ENCODE measurements at regions not wholly inside any gene's neighbourhood (a gene's known extent, or its start where the extent isn't known, plus 50 kb on each side); places are given as distances from the start of the nearest gene placed in this dataset.

- Histone ChIP-seq H3K9me3 (peaks cover 0 to 11% (median 0%) of the 10 kb centered on the region in 3 donors), H3K27ac (no peak overlapping the region), H3K4me3 (no peak overlapping the region), H3K4me1 (peaks cover 0 to 16% (median 0%) of the 10 kb centered on the region in 3 donors), H3K36me3 (no peaks in the 10 kb centered on the region), H3K27me3 (no peaks in the 10 kb centered on the region)
- no peak for ATAC-seq
- no CpG with 5 or more reads among the region's 16 CpGs for WGBS, 2 donors (ENCODE audit: low coverage in 1 of 2)
- TF ChIP-seq EP300 (IDR thresholded peaks at IDR 0.05) (no peak), CTCF (IDR thresholded peaks at IDR 0.05) (peak; percentile 58 to 92 (median 71))
Measured at GRCh38 chr7:67377939-67378862, 381.6 kb downstream of the TYW1 start.

DNA sequence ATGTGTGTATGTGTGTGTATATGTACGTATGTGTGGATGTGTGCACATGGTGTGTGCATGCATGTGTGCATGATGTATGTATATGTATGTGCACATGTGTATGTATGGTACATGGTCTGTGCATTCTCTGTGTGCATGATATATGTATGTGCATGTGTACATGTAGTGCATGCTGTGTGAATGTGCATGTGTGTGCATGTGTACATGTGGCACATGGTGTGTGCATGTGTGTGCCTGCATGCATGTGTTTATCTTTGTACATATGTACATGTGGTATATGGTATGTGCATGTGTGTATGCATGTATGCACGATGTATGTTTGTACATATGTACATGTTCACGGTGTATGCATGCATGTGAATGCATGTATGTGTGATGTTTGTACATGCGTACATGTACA is 383.7 kb downstream of the TYW1 start:
- WGBS, 2 donors (ENCODE audit: low coverage in 1 of 2), result 85 to 89% methylated on average over 4 of the region's 4 CpGs
- TF ChIP-seq POLR2AphosphoS5 (IDR thresholded peaks at IDR 0.05) (no peak), CTCF (IDR thresholded peaks at IDR 0.05) (no peak), EP300 (IDR thresholded peaks at IDR 0.05) (no peak), POLR2A (IDR thresholded peaks at IDR 0.05) (no peak)
- Histone ChIP-seq H3K9me3 (peaks cover 0 to 4% (median 0%) of the 10 kb centered on the region in 3 donors), H3K4me1 (peaks cover 0 to 16% (median 0%) of the 10 kb centered on the region in 3 donors), H3K27me3 (no peaks in the 10 kb centered on the region), H3K4me3 (no peak overlapping the region), H3K27ac (no peak overlapping the region), H3K36me3 (no peaks in the 10 kb centered on the region)
- no peak for ATAC-seq

- Histone ChIP-seq H3K4me3 (no peak overlapping the region), H3K27me3 (no peaks in the 10 kb centered on the region), H3K36me3 (no peaks in the 10 kb centered on the region), H3K9me3 (no peaks in the 10 kb centered on the region), H3K4me1 (peaks cover 0 to 16% (median 0%) of the 10 kb centered on the region in 3 donors), H3K27ac (no peak overlapping the region)
- no peak for ATAC-seq
- TF ChIP-seq POLR2A (IDR thresholded peaks at IDR 0.05) (no peak), CTCF (IDR thresholded peaks at IDR 0.05) (no peak), EP300 (IDR thresholded peaks at IDR 0.05) (no peak), POLR2AphosphoS5 (IDR thresholded peaks at IDR 0.05) (no peak)
- 53 to 100% methylated on average over 2 of the region's 4 CpGs for WGBS, 2 donors (ENCODE audit: low coverage in 1 of 2)
Measured at GRCh38 chr7:67380858-67381257, 384.2 kb downstream of the TYW1 start.

DNA sequence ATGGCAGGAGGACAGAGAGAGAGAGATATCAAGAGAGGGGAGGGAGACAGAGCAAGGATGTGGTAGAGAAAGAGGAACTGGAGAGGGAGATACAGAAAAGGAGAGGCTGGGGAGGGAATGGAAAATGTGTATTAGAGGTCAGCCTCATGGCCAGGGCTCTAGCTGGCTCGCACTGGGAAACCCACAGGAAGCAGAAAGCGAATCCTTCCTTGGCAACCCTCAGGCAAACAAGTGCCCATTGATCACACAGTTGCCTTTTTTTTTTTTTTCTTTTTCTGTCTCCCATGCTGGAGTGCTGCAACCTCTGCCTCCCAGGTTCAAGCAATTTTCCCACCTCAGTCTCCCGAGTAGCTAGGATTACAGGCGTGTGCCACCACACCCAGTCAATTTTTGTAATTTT is 391.2 kb downstream of the TYW1 start:
- 67 to 71% methylated on average over 2 to 4 of the region's 4 CpGs for WGBS, 2 donors (ENCODE audit: low coverage in 1 of 2)
- no peak for ATAC-seq
- Histone ChIP-seq H3K4me3 (no peak overlapping the region), H3K27me3 (peaks cover 8% of the 10 kb centered on the region), H3K4me1 (no peaks in the 10 kb centered on the region), H3K9me3 (no peaks in the 10 kb centered on the region), H3K36me3 (no peaks in the 10 kb centered on the region), H3K27ac (no peak overlapping the region)
- no peak for TF ChIP-seq EP300 (IDR thresholded peaks at IDR 0.05)

DNA sequence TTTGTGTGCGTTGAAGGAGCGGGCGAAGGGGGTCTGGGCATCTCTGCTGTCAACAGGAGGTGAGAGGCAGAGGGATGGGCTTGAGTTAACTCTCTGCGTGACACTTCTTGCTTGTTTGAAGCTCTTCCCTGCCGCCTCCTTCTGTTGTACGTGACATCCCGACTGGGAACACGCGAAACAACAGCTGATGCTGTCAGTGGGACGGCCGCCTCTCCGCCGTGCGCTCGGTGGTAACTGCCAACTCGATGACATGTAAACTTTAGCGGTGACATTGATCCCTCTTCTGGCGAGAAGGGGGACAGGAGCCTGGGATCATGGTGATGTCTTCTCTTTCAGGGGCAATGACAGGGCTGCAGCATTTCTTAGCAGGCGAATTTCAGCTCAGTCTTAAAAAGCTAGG is 394.5 kb downstream of the TYW1 start:
- ATAC-seq, result no peak
- Histone ChIP-seq H3K36me3 (no peaks in the 10 kb centered on the region), H3K27me3 (peaks cover 8% of the 10 kb centered on the region), H3K4me1 (no peaks in the 10 kb centered on the region), H3K27ac (no peak overlapping the region), H3K4me3 (no peak overlapping the region), H3K9me3 (no peaks in the 10 kb centered on the region)
- TF ChIP-seq POLR2AphosphoS5 (IDR thresholded peaks at IDR 0.05) (no peak), POLR2A (IDR thresholded peaks at IDR 0.05) (no peak), EP300 (IDR thresholded peaks at IDR 0.05) (no peak), CTCF (IDR thresholded peaks at IDR 0.05) (no peak)
- 58 to 65% methylated on average over 2 to 19 of the region's 19 CpGs for WGBS, 2 donors (ENCODE audit: low coverage in 1 of 2)

Measured in gastroesophageal sphincter (tissue), 4 donors.